Stimulated activated CD4-positive, alpha-beta T cell treated with anti-CD3 and anti-CD28 coated beads, Interleukin-12 subunit alpha, Interleukin-12 subunit beta, amount 100 ng/mL, for 24 hours (primary cell): ENCODE measurements at regions not wholly inside any gene's neighbourhood (a gene's known extent, or its start where the extent isn't known, plus 50 kb on each side); places are given as distances from the start of the nearest gene placed in this dataset.
"Not testable (repeated sequence)": the region's sequence is repeated elsewhere in the genome, so short reads cannot be mapped to it uniquely, and the experiment has no call there.

Experiments used
- DNase-seq, 2 experiments: peaks; one replicate each; pipeline ENCODE4 v3.0.0-alpha.2; 2020; ENCODE audit warnings: low read depth in 2 of 2

- DNase-seq: not testable (repeated sequence)
Measured at GRCh38 chrX:3842822-3843521, 129.5 kb upstream of the PRKX start.

- DNase-seq: not testable (repeated sequence)
Measured at GRCh38 chrX:3838754-3839153, 125.3 kb upstream of the PRKX start.

GRCh38 chrX:3837958-3838643 is 124.7 kb upstream of the PRKX start:
- DNase-seq: not testable (repeated sequence)

GRCh38 chrX:3837211-3837610 is 123.8 kb upstream of the PRKX start:
- not testable (repeated sequence) for DNase-seq

GRCh38 chrX:3833761-3834542 is 120.5 kb upstream of the PRKX start:
- not testable (repeated sequence) for DNase-seq

GRCh38 chrX:3830020-3830419 is 116.6 kb upstream of the PRKX start:
- not testable (repeated sequence) for DNase-seq

GRCh38 chrX:3829041-3829531 is 115.6 kb upstream of the PRKX start:
- not testable (repeated sequence) for DNase-seq

GRCh38 chrX:3828378-3829040 is 115.1 kb upstream of the PRKX start:
- not testable (repeated sequence) for DNase-seq

GRCh38 chrX:3824008-3824407 is 110.6 kb upstream of the PRKX start:
- DNase-seq: not testable (repeated sequence)

- no peak for DNase-seq
Measured at GRCh38 chrX:3820167-3820566, 106.7 kb upstream of the PRKX start.

- DNase-seq: not testable (repeated sequence)
Measured at GRCh38 chrX:3817480-3817879, 104.0 kb upstream of the PRKX start.

- peak; percentile 1 to 14 for DNase-seq
Measured at GRCh38 chrX:3815896-3816664, 102.6 kb upstream of the PRKX start.

- peak; percentile 2 to 26 for DNase-seq
Measured at GRCh38 chrX:3811331-3812311, 98.2 kb upstream of the PRKX start.

GRCh38 chrX:3807906-3808305 is 94.5 kb upstream of the PRKX start:
- DNase-seq: no peak

GRCh38 chrX:3806630-3807029 is 93.2 kb upstream of the PRKX start:
- DNase-seq: no peak

GRCh38 chrX:3803713-3804112 is 90.3 kb upstream of the PRKX start:
- DNase-seq: no peak

- DNase-seq: no peak
Measured at GRCh38 chrX:3803305-3803704, 89.9 kb upstream of the PRKX start.

- not testable (repeated sequence) for DNase-seq
Measured at GRCh38 chrX:3795411-3795810, 82.0 kb upstream of the PRKX start.

- no peak for DNase-seq
Measured at GRCh38 chrX:3791449-3791848, 78.0 kb upstream of the PRKX start.
